ENCODE measurements at regions not wholly inside any gene's neighbourhood (a gene's known extent, or its start where the extent isn't known, plus 50 kb on each side); places are given as distances from the start of the nearest gene placed in this dataset.

DNA sequence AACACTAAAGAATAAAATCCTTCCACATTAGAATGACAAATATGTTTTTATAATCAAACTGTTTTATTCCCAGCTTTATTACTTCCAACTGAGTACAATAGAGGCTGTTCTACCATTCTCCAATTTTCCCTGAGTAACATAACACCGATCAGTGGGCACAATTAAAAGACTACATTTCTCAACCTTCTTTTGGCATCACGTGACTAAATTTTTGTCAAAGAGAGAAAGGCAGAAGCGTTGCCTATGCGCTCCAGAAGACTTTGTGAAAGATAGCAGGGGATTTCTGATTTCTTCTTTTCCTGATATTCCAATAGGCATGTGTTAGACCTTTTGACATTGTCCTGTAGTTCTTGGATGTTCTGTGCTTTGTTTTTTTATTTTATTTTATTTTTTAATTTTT lies 1705.6 kb upstream of the PCDH7 start:
- no peak for TF ChIP-seq ZNF274 (IDR thresholded peaks at IDR 0.05; ENCODE audit: low read depth, low read length)
- TF ChIP-seq YY1 (IDR thresholded peaks at IDR 0.05; ENCODE audit: insufficient read depth, insufficient read length), result no peak
- no peak for TF ChIP-seq SUZ12 (IDR thresholded peaks at IDR 0.05; ENCODE audit: extremely low read depth, insufficient read depth, insufficient read length)

Measured in NT2/D1 (cell line).